Gastrocnemius medialis (tissue), 4 donors: ENCODE measurements at regions not wholly inside any gene's neighbourhood (a gene's known extent, or its start where the extent isn't known, plus 50 kb on each side); places are given as distances from the start of the nearest gene placed in this dataset.

ENCODE experiments used
- ATAC-seq, 2 donors: fragments of 150-250 bp; one replicate each; pipeline ENCODE4 v1.9.1; 2016
- DNase-seq, 2 donors: peaks; one replicate each; pipeline ENCODE4 v3.0.0-alpha.2; 2019
- H3K27ac ChIP-seq, 4 donors: fragments of 200-600 bp; sonication (generic); 1 replicate in 1 of 4; 2 replicates in 3 of 4; pipeline ENCODE4 v1.5.1; 2016 to 2018; ENCODE audit warnings: mild to moderate bottlenecking in 2 of 4, moderate library complexity in 1 of 4
- H3K27me3 ChIP-seq, 3 donors: fragments of 200-600 bp; sonication (generic) in 2 of 3; 1 replicate in 1 of 3; 2 replicates in 2 of 3; pipeline versions ENCODE4 v1.5.1 to v1.6.0; 2016 to 2019; ENCODE audit warnings: mild to moderate bottlenecking in 1 of 3, moderate library complexity in 1 of 3
- H3K36me3 ChIP-seq, 2 donors: fragments of 200-600 bp; sonication (generic) in 1 of 2; one replicate each; pipeline ENCODE4 v1.5.1; 2017 to 2018
- H3K4me1 ChIP-seq, 2 donors: fragments of 200-600 bp; sonication (generic) in 1 of 2; one replicate each; pipeline ENCODE4 v1.5.1; 2016 to 2017; ENCODE audit warnings: mild to moderate bottlenecking in 2 of 2
- H3K4me3 ChIP-seq, 4 donors: fragments of 200-600 bp; sonication (generic) in 3 of 4; 1 replicate in 1 of 4; 2 replicates in 3 of 4; pipeline ENCODE4 v1.5.1; 2016 to 2019; ENCODE audit warnings: mild to moderate bottlenecking in 2 of 4
- H3K9me3 ChIP-seq, 3 donors: fragments of 200-600 bp; sonication (generic) in 2 of 3; 1 replicate in 1 of 3; 2 replicates in 2 of 3; pipeline ENCODE4 v1.5.1; 2016 to 2019
- POLR2A ChIP-seq, 2 donors: fragments of 450-650 bp; IDR thresholded peaks; one replicate each; pipeline ENCODE4 v1.6.1; 2017; ENCODE audit warnings: antibody characterized with exemption in 2 of 2, mild to moderate bottlenecking in 2 of 2, moderate library complexity in 2 of 2
- in situ Hi-C, 4 donors: fragments of 200-750 bp; cut with MboI; loops; one replicate each; pipeline versions ENCODE4 v1.15.0 to v1.8.0; 2017; ENCODE audit warnings: low sequenced_read_pairs in 4 of 4
- intact Hi-C: fragments of 100-400 bp; cut with DNase I; formaldehyde crosslinking; loops from one replicate; pipeline ENCODE4 v1.15.1; 2023; ENCODE audit warnings: low total_unique reads
- TF ChIP-seq, protein P1 (sequence below), 5 experiments: fragments of 450-650 bp in 3 of 5; fragments of 200-600 bp in 2 of 5; sonication (generic) in 2 of 5; IDR thresholded peaks in 4 of 5; conservative IDR thresholded peaks in 1 of 5; 1 replicate in 4 of 5; 2 replicates in 1 of 5; pipeline ENCODE4 v1.5.1; 2016 to 2019; ENCODE audit warnings: antibody characterized with exemption in 5 of 5, mild to moderate bottlenecking in 3 of 5, moderate library complexity in 3 of 5

DNA sequence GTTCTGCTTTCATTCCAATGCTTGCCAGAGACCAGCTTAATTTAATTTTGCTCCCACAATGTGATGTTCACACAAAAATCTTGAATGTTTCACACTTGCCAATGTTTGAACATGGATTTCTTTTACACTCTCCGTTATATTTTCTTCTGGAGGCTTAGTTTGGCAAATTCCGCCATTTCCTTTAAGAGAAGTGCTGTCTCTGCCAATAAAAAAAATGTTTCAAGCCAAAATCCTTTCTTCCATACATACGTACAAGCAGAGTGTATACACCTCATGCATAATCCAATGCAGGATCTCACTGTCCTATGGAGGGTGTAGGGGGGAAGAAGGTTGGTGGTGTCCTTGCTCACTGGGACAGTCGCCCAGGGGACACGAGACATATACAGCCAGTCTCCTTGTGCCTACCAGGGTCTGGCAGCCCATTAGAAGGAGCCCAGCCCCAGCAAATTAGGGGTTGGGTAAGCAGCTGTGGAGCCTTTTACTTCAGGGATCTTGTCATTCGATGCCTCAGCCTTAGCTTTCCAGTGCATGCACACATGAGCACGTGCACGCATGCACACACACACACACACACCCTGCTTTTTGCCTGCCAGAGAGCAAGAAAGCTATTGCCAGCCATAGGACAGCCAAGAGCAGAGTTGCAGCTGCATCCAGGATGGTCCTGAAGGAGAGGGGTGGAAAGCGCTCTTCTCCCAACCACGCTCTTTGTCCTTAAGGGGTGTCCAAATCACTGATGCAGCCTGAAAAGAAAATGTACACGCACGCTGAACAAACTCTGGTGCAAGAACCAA, 208.3 kb downstream of the FOXO1 start:
- in situ Hi-C loops (no loop called here), intact Hi-C loops (no loop called here)
- Histone ChIP-seq H3K4me1 (no peaks in the 10 kb centered on the region), H3K27me3 (no peaks in the 10 kb centered on the region), H3K36me3 (no peaks in the 10 kb centered on the region), H3K9me3 (no peaks in the 10 kb centered on the region), H3K4me3 (no peak overlapping the region), H3K27ac (no peak overlapping the region)
- DNase-seq (no peak), ATAC-seq (peak in 1 of 2 donors; percentile 26)
- no peak for TF ChIP-seq POLR2A (IDR thresholded peaks at IDR 0.05)
- TF ChIP-seq, protein P1, sequence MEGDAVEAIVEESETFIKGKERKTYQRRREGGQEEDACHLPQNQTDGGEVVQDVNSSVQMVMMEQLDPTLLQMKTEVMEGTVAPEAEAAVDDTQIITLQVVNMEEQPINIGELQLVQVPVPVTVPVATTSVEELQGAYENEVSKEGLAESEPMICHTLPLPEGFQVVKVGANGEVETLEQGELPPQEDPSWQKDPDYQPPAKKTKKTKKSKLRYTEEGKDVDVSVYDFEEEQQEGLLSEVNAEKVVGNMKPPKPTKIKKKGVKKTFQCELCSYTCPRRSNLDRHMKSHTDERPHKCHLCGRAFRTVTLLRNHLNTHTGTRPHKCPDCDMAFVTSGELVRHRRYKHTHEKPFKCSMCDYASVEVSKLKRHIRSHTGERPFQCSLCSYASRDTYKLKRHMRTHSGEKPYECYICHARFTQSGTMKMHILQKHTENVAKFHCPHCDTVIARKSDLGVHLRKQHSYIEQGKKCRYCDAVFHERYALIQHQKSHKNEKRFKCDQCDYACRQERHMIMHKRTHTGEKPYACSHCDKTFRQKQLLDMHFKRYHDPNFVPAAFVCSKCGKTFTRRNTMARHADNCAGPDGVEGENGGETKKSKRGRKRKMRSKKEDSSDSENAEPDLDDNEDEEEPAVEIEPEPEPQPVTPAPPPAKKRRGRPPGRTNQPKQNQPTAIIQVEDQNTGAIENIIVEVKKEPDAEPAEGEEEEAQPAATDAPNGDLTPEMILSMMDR (IDR thresholded peaks at IDR 0.05 in 4 of 5, conservative IDR thresholded peaks at IDR 0.05 in 1 of 5): no peak

DNA sequence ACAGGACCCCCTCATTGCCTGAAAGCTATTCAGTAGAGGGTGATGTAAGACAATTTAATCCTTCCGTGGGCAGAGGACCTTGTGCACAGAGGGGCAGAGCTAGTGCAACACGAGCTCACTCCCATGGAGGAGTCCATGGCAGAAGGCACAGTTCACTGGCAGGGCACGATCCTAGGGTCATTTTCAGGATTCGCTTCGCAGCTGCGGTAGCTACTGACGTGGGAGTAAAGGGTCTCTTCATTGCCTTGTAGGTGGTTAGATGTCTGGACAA, 207.8 kb downstream of the FOXO1 start:
- Histone ChIP-seq H3K4me1 (no peaks in the 10 kb centered on the region), H3K27ac (no peak overlapping the region), H3K36me3 (no peaks in the 10 kb centered on the region), H3K27me3 (no peaks in the 10 kb centered on the region), H3K4me3 (no peak overlapping the region), H3K9me3 (no peaks in the 10 kb centered on the region)
- DNase-seq (no peak), ATAC-seq (no peak)
- TF ChIP-seq POLR2A (IDR thresholded peaks at IDR 0.05): no peak
- TF ChIP-seq, protein P1 (IDR thresholded peaks at IDR 0.05 in 4 of 5, conservative IDR thresholded peaks at IDR 0.05 in 1 of 5): no peak
- in situ Hi-C loops (no loop called here), intact Hi-C loops (no loop called here)

DNA sequence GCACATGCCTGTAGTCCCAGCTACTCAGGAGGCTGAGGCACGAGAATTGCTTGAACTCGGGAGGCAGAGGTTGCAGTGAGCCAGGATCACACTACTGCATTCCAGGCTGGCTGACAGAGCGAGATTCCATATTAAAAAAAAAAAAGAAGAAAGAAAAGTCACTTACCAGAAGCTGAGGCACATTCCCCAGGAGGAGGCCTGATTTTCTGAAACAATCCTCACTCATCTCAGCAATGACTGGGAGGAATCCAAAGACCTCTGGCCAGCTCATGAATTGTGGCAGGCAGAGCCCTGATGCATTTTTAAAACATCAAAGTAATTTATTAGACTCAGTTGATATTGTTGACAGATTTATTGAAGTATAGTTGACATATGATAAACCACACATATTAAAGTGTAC, 206.3 kb downstream of the FOXO1 start:
- Histone ChIP-seq H3K4me3 (no peak overlapping the region), H3K27ac (no peak overlapping the region), H3K9me3 (no peaks in the 10 kb centered on the region), H3K4me1 (no peaks in the 10 kb centered on the region), H3K27me3 (no peaks in the 10 kb centered on the region), H3K36me3 (no peaks in the 10 kb centered on the region)
- DNase-seq (no peak), ATAC-seq (no peak)
- TF ChIP-seq, protein P1 (IDR thresholded peaks at IDR 0.05 in 4 of 5, conservative IDR thresholded peaks at IDR 0.05 in 1 of 5): no peak
- no peak for TF ChIP-seq POLR2A (IDR thresholded peaks at IDR 0.05)
- intact Hi-C loops (no loop called here), in situ Hi-C loops (no loop called here)

DNA sequence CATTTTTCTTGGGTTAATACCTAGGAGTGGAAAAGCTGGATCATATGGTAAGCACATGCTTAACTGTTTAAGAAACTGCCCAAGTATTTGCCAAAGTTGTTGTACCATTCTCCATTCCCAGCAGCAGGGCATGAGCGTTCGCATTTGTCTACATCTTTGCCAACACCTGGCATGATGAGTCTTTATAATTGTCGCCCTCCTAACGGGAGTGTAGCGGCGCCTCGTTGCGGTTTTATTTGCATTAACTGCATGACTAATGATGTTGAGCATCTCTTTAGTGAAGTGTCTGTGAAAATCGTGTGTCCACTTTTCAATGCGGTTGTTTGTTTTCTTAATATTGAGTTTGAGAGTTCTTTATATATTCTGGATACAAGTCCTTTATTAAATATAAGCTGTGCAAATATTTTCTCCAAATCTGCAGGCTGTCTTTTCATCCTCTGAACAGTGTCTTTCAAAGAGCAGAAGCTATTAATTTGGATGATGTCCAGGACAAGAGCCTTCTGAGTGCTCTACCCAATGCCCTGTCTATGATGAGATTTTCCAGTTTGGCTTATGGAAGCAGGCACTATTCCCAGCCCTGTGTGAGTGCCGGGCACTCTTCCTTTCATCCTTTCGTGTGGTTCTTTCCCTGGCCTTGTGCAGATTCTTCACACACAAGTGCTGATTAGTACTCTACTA, 202.0 kb downstream of the FOXO1 start:
- Histone ChIP-seq H3K4me3 (no peak overlapping the region), H3K36me3 (no peaks in the 10 kb centered on the region), H3K9me3 (no peaks in the 10 kb centered on the region), H3K27ac (no peak overlapping the region), H3K4me1 (peaks cover 0 to under 1% of the 10 kb centered on the region in 2 donors), H3K27me3 (no peaks in the 10 kb centered on the region)
- intact Hi-C loops: no loop called here
- ATAC-seq (no peak), DNase-seq (no peak)
- TF ChIP-seq, protein P1 (IDR thresholded peaks at IDR 0.05 in 4 of 5, conservative IDR thresholded peaks at IDR 0.05 in 1 of 5): no peak
- no peak for TF ChIP-seq POLR2A (IDR thresholded peaks at IDR 0.05)
- in situ Hi-C loops: no loop called here
